CD4-positive, alpha-beta T cell (primary cell): ENCODE measurements at regions not wholly inside any gene's neighbourhood (a gene's known extent, or its start where the extent isn't known, plus 50 kb on each side); places are given as distances from the start of the nearest gene placed in this dataset.

Experiments
- ATAC-seq: fragments of 200-7000 bp; cut with Tn5 transposase; one replicate; pipeline ENCODE4 v1.10.0; 2022; ENCODE audit warnings: mild to moderate bottlenecking; ENCODE audit not compliant: poor library complexity
- CTCF ChIA-PET: fragments of 350-600 bp; sonication (Branson Sonifier 250); formaldehyde crosslinking; loops from one replicate; lab custom pipeline; 2021; ENCODE audit warnings: antibody characterized with exemption, inconsistent platforms; lab: Charles Lee
- POLR2A ChIA-PET: fragments of 350-600 bp; sonication (Branson Sonifier 250); formaldehyde crosslinking; loops from one replicate; lab custom pipeline; 2021; ENCODE audit warnings: antibody characterized with exemption, inconsistent platforms; lab: Charles Lee
- DNase-seq, 14 experiments: peaks; one replicate each; pipeline ENCODE4 v3.0.0-alpha.2; 2013 to 2020; ENCODE audit warnings: mixed read lengths in 2 of 14
- H3K27ac ChIP-seq, 2 donors: one replicate each; pipeline versions ENCODE4 v1.5.1 to v1.7.0; 2013; ENCODE audit warnings: low read length in 2 of 2, low read depth in 1 of 2, mild to moderate bottlenecking in 1 of 2
- H3K27me3 ChIP-seq, 2 experiments: 1 replicate in 1 of 2; 2 replicates in 1 of 2; pipeline versions ENCODE4 v1.6.1 to v1.7.0; 2013; ENCODE audit warnings: low read length in 2 of 2, control low read depth in 1 of 2, mild to moderate bottlenecking in 1 of 2, moderate library complexity in 1 of 2; ENCODE audit not compliant: insufficient read depth in 2 of 2, control insufficient read depth in 1 of 2
- H3K36me3 ChIP-seq: one replicate; pipeline ENCODE4 v1.6.1; 2013; ENCODE audit warnings: low read length, control low read depth; ENCODE audit not compliant: insufficient read depth
- H3K4me1 ChIP-seq: one replicate; pipeline ENCODE4 v1.6.1; 2013; ENCODE audit warnings: low read length, control low read depth; ENCODE audit not compliant: insufficient read depth
- H3K4me3 ChIP-seq: one replicate; pipeline ENCODE4 v1.5.1; 2013; ENCODE audit warnings: mild to moderate bottlenecking, low read length, moderate library complexity
- H3K9me3 ChIP-seq, 2 experiments: 1 replicate in 1 of 2; 2 replicates in 1 of 2; pipeline versions ENCODE4 v1.6.1 to v1.7.0; 2013; ENCODE audit warnings: low read length in 2 of 2, mild to moderate bottlenecking in 2 of 2, control low read depth in 1 of 2, moderate library complexity in 1 of 2; ENCODE audit not compliant: control insufficient read depth in 1 of 2, insufficient read depth in 1 of 2
- H3K27ac Mint-ChIP-seq: one replicate; pipeline ENCODE4 v1.8.0; 2020; ENCODE audit warnings: mixed read lengths
- H3K27me3 Mint-ChIP-seq: one replicate; pipeline ENCODE4 v1.8.0; 2021; ENCODE audit warnings: mixed read lengths
- H3K36me3 Mint-ChIP-seq: one replicate; pipeline ENCODE4 v1.8.0; 2021; ENCODE audit warnings: low read depth, mixed read lengths
- H3K4me1 Mint-ChIP-seq: one replicate; pipeline ENCODE4 v1.8.0; 2021; ENCODE audit warnings: low read depth, mixed read lengths
- H3K4me3 Mint-ChIP-seq: one replicate; pipeline ENCODE4 v1.8.0; 2020; ENCODE audit warnings: mild to moderate bottlenecking, mixed read lengths
- H3K9me3 Mint-ChIP-seq: one replicate; pipeline ENCODE4 v1.8.0; 2020; ENCODE audit warnings: mixed read lengths
- CTCF ChIP-seq: fragments of 200-600 bp; IDR thresholded peaks from one replicate; pipeline ENCODE4 v1.8.0; 2022; ENCODE audit warnings: antibody characterized with exemption, mild to moderate bottlenecking
- intact Hi-C, 2 experiments: fragments of 100-400 bp; cut with DNase I in 1 of 2; cut with micrococcal nuclease in 1 of 2; formaldehyde crosslinking; loops; one replicate each; pipeline versions ENCODE4 v1.15.1 to v1.9.0; 2023 to 2025; cut with DNase I, micrococcal nuclease

GRCh38 chr4:123553733-123554637 is 157.4 kb downstream of the SPRY1 start:
- intact Hi-C loops, result no loop called here
- DNase-seq (no peak), ATAC-seq (no peak)
- Mint-ChIP-seq H3K36me3 (no peaks in the 10 kb centered on the region), H3K27ac (no peak overlapping the region), H3K27me3 (no peaks in the 10 kb centered on the region), H3K4me1 (no peaks in the 10 kb centered on the region), H3K9me3 (no peaks in the 10 kb centered on the region), H3K4me3 (no peak overlapping the region)
- no peak for TF ChIP-seq CTCF
- Histone ChIP-seq H3K27me3 (peaks cover 0 to 4% of the 10 kb centered on the region in 2 experiments), H3K9me3 (no peaks in the 10 kb centered on the region), H3K27ac (no peak overlapping the region), H3K36me3 (no peaks in the 10 kb centered on the region), H3K4me3 (no peak overlapping the region), H3K4me1 (no peaks in the 10 kb centered on the region)
- POLR2A ChIA-PET, result no interaction called here
- CTCF ChIA-PET, result no interaction called here

GRCh38 chr4:123554801-123555232 is 158.2 kb downstream of the SPRY1 start:
- peaks cover 0 to 4% of the 10 kb centered on the region in 2 experiments for H3K27me3 ChIP-seq
- Mint-ChIP-seq H3K36me3 (no peaks in the 10 kb centered on the region), H3K4me1 (no peaks in the 10 kb centered on the region), H3K27me3 (no peaks in the 10 kb centered on the region), H3K4me3 (no peak overlapping the region), H3K27ac (no peak overlapping the region), H3K9me3 (no peaks in the 10 kb centered on the region)
- intact Hi-C loops, result no loop called here
- H3K27ac ChIP-seq, result no peak overlapping the region
- H3K4me1 ChIP-seq, result no peaks in the 10 kb centered on the region
- no peak for TF ChIP-seq CTCF
- no peak for ATAC-seq
- no peaks in the 10 kb centered on the region for H3K36me3 ChIP-seq
- CTCF ChIA-PET, result no interaction called here
- no peak overlapping the region for H3K4me3 ChIP-seq
- POLR2A ChIA-PET, result no interaction called here
- DNase-seq, result no peak
- no peaks in the 10 kb centered on the region for H3K9me3 ChIP-seq

GRCh38 chr4:123555233-123555806 is 158.7 kb downstream of the SPRY1 start:
- H3K4me1 Mint-ChIP-seq, result no peaks in the 10 kb centered on the region
- no peak overlapping the region for H3K27ac Mint-ChIP-seq
- H3K27me3 ChIP-seq, result peaks cover 0 to 4% of the 10 kb centered on the region in 2 experiments
- DNase-seq (no peak), ATAC-seq (no peak)
- no peak for TF ChIP-seq CTCF
- no peaks in the 10 kb centered on the region for H3K9me3 Mint-ChIP-seq
- H3K36me3 ChIP-seq, result no peaks in the 10 kb centered on the region
- no peak overlapping the region for H3K4me3 Mint-ChIP-seq
- H3K27ac ChIP-seq, result no peak overlapping the region
- intact Hi-C loops, result no loop called here
- no peak overlapping the region for H3K4me3 ChIP-seq
- no peaks in the 10 kb centered on the region for H3K9me3 ChIP-seq
- H3K27me3 Mint-ChIP-seq, result no peaks in the 10 kb centered on the region
- ChIA-PET CTCF (no interaction called here), POLR2A (no interaction called here)
- no peaks in the 10 kb centered on the region for H3K4me1 ChIP-seq
- no peaks in the 10 kb centered on the region for H3K36me3 Mint-ChIP-seq
